H9 (cell line): ENCODE measurements at regions not wholly inside any gene's neighbourhood (a gene's known extent, or its start where the extent isn't known, plus 50 kb on each side); places are given as distances from the start of the nearest gene placed in this dataset.

Source experiments
- DNase-seq: peaks from one replicate; pipeline ENCODE4 v3.0.0-alpha.2; 2017
- H2AFZ ChIP-seq: one replicate; pipeline ENCODE4 v1.6.1; 2013; ENCODE audit warnings: mild to moderate bottlenecking, low read length, control low read depth, moderate library complexity
- H2AK5ac ChIP-seq: 2 replicates; pipeline ENCODE4 v1.6.1; 2013; ENCODE audit warnings: low read length, control low read depth, mixed read lengths; ENCODE audit not compliant: insufficient read length
- H2BK120ac ChIP-seq: one replicate; pipeline ENCODE4 v1.6.1; 2013; ENCODE audit warnings: low read depth, mild to moderate bottlenecking, low read length, control low read depth, inconsistent platforms; ENCODE audit not compliant: poor library complexity, severe bottlenecking
- H2BK12ac ChIP-seq: 2 replicates; pipeline ENCODE4 v1.6.1; 2013; ENCODE audit warnings: low read length, control low read depth, mixed read lengths, low read depth; ENCODE audit not compliant: insufficient read length
- H2BK15ac ChIP-seq: 2 replicates; pipeline ENCODE4 v1.6.1; 2013; ENCODE audit warnings: low read depth, low read length, control low read depth
- H2BK20ac ChIP-seq: one replicate; pipeline ENCODE4 v1.6.1; 2013; ENCODE audit warnings: low read depth, mild to moderate bottlenecking, low read length, control low read depth, inconsistent platforms; ENCODE audit not compliant: poor library complexity, severe bottlenecking
- H2BK5ac ChIP-seq: 2 replicates; pipeline ENCODE4 v1.6.1; 2013; ENCODE audit warnings: low read length, control low read depth, mixed read lengths; ENCODE audit not compliant: insufficient read length
- H3K14ac ChIP-seq: 2 replicates; pipeline ENCODE4 v1.6.1; 2013; ENCODE audit warnings: low read length, control low read depth; ENCODE audit not compliant: insufficient read depth
- H3K18ac ChIP-seq: 2 replicates; pipeline ENCODE4 v1.6.1; 2013; ENCODE audit warnings: low read depth, mild to moderate bottlenecking, mixed read lengths, low read length, control low read depth; ENCODE audit not compliant: insufficient read length
- H3K23ac ChIP-seq: 2 replicates; pipeline ENCODE4 v1.6.1; 2013; ENCODE audit warnings: low read length, control low read depth, mixed read lengths, low read depth; ENCODE audit not compliant: insufficient read length
- H3K23me2 ChIP-seq: 2 replicates; pipeline ENCODE4 v1.6.1; 2013; ENCODE audit warnings: low read depth, mild to moderate bottlenecking, mixed read lengths, low read length, control low read depth; ENCODE audit not compliant: insufficient read length, poor library complexity, severe bottlenecking
- H3K27ac ChIP-seq: 2 replicates; pipeline ENCODE4 v1.5.1; 2013; ENCODE audit warnings: low read length, control low read depth, mixed read lengths, low read depth; ENCODE audit not compliant: insufficient read length
- H3K27me3 ChIP-seq: 2 replicates; pipeline ENCODE4 v1.6.1; 2013; ENCODE audit warnings: low read length, control low read depth, inconsistent platforms; ENCODE audit not compliant: insufficient read depth
- H3K4ac ChIP-seq: 2 replicates; pipeline ENCODE4 v1.6.1; 2013; ENCODE audit warnings: low read depth, mild to moderate bottlenecking, control low read depth, inconsistent platforms, low read length, moderate library complexity
- H3K4me1 ChIP-seq: 2 replicates; pipeline ENCODE4 v1.6.1; 2013; ENCODE audit warnings: low read length, control low read depth, inconsistent platforms; ENCODE audit not compliant: insufficient read depth
- H3K4me2 ChIP-seq: 2 replicates; pipeline ENCODE4 v1.6.1; 2013; ENCODE audit warnings: low read length, control low read depth, mixed read lengths; ENCODE audit not compliant: insufficient read length, insufficient read depth
- H3K56ac ChIP-seq: 2 replicates; pipeline ENCODE4 v1.6.1; 2013; ENCODE audit warnings: low read depth, mild to moderate bottlenecking, mixed read lengths, low read length, control low read depth; ENCODE audit not compliant: insufficient read length
- H3K79me1 ChIP-seq: 2 replicates; pipeline ENCODE4 v1.6.1; 2013; ENCODE audit warnings: low read depth, mild to moderate bottlenecking, moderate library complexity, low read length, control low read depth, inconsistent platforms; ENCODE audit not compliant: insufficient read depth, poor library complexity, severe bottlenecking
- H3K79me2 ChIP-seq: 2 replicates; pipeline ENCODE4 v1.6.1; 2013; ENCODE audit warnings: low read length, control low read depth, inconsistent platforms; ENCODE audit not compliant: insufficient read depth
- H3K9ac ChIP-seq: 2 replicates; pipeline ENCODE4 v1.6.1; 2013; ENCODE audit warnings: low read length, control low read depth, mixed read lengths; ENCODE audit not compliant: insufficient read length; ENCODE audit errors: extremely low read depth
- H3K9me3 ChIP-seq: one replicate; pipeline ENCODE4 v1.6.1; 2013; ENCODE audit warnings: low read depth, low read length, inconsistent platforms; ENCODE audit not compliant: control insufficient read depth
- H3T11ph ChIP-seq: one replicate; pipeline ENCODE4 v1.6.1; 2013; ENCODE audit warnings: mild to moderate bottlenecking, low read length, control low read depth, inconsistent platforms
- H4K20me1 ChIP-seq: one replicate; pipeline ENCODE4 v1.6.1; 2013; ENCODE audit not compliant: control insufficient read depth, insufficient read length, insufficient read depth
- H4K5ac ChIP-seq: 2 replicates; pipeline ENCODE4 v1.6.1; 2013; ENCODE audit warnings: low read depth, mild to moderate bottlenecking, mixed read lengths, low read length, control low read depth; ENCODE audit not compliant: insufficient read length
- H4K8ac ChIP-seq: replicated peaks from 2 replicates; pipeline ENCODE4 v1.6.1; 2013; ENCODE audit warnings: low read length, control low read depth, mixed read lengths, low read depth; ENCODE audit not compliant: insufficient read length
- H4K91ac ChIP-seq: 2 replicates; pipeline ENCODE4 v1.6.1; 2013; ENCODE audit warnings: low read depth, mild to moderate bottlenecking, moderate library complexity, mixed read lengths, low read length, control low read depth; ENCODE audit not compliant: insufficient read length
- H3K27ac Mint-ChIP-seq, 3 experiments: 2 replicates in 2 of 3; 3 replicates in 1 of 3; pipeline ENCODE4 v1.8.0; 2020 to 2021; ENCODE audit warnings: mixed read lengths in 3 of 3, mild to moderate bottlenecking in 1 of 3, moderate library complexity in 1 of 3
- H3K27me3 Mint-ChIP-seq: 2 replicates; pipeline ENCODE4 v1.8.0; 2021; ENCODE audit warnings: low read depth, mild to moderate bottlenecking, moderate library complexity, mixed read lengths
- H3K36me3 Mint-ChIP-seq, 3 experiments: 2 replicates in 2 of 3; 3 replicates in 1 of 3; pipeline ENCODE4 v1.8.0; 2020 to 2021; ENCODE audit warnings: low read depth in 3 of 3, mixed read lengths in 3 of 3; ENCODE audit not compliant: insufficient read depth in 1 of 3
- H3K4me1 Mint-ChIP-seq, 2 experiments: 2 replicates each; pipeline ENCODE4 v1.8.0; 2020; ENCODE audit warnings: mixed read lengths in 2 of 2
- H3K4me3 Mint-ChIP-seq, 2 experiments: 2 replicates in 1 of 2; 3 replicates in 1 of 2; pipeline ENCODE4 v1.8.0; 2020 to 2021; ENCODE audit warnings: mild to moderate bottlenecking in 2 of 2, mixed read lengths in 2 of 2, moderate library complexity in 1 of 2
- H3K9me3 Mint-ChIP-seq, 2 experiments: 2 replicates in 1 of 2; 3 replicates in 1 of 2; pipeline ENCODE4 v1.8.0; 2020; ENCODE audit warnings: mild to moderate bottlenecking in 2 of 2, mixed read lengths in 2 of 2, moderate library complexity in 1 of 2
- CTCF ChIP-seq: fragments of 200-600 bp; sonication (generic); conservative IDR thresholded peaks from 3 replicates; pipeline ENCODE4 v1.8.0; 2021; ENCODE audit warnings: antibody characterized with exemption, mild to moderate bottlenecking
- WGBS: extraction: QIAGEN DNeasy Blood & Tissue Kit; methylation state at CpG from one replicate; pipeline ENCODE4 v1.1.7; 2013; ENCODE audit warnings: missing lambda C conversion rate, low lambda C conversion rate, mixed read lengths; ENCODE audit not compliant: insufficient read length; ENCODE audit errors: extremely low coverage; 5-methylcytosine and 5-hydroxymethylcytosine counted together

DNA sequence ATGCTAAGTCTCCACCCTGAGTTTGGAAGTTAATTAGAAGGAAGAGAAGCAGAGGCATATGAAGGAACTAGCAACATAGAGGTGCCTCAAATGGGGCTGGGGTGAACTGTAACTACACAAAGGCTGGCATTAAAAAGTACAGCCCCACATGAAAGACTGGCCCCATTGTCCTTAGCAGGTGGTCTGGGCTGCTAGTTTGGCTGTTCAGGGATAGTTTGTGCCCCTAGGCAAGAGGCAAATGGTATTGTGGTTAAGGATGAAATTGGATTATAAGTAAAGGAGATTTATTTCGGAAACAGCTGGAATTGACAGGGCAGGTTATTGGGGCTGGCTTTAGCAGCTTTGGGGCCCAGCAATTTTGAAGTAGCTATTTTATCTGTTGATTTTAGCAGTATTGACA is 365.7 kb upstream of the TNP1 start:
- DNase-seq, result no peak
- H3K36me3 Mint-ChIP-seq, result no peaks in the 10 kb centered on the region
- Histone ChIP-seq H2AFZ (no peak overlapping the region), H3K79me1 (no peaks in the 10 kb centered on the region), H3T11ph (no peak overlapping the region), H2BK120ac (no peak overlapping the region), H4K8ac (no peak overlapping the region), H3K27ac (no peak overlapping the region), H4K5ac (no peak overlapping the region), H3K18ac (no peak overlapping the region), H3K23ac (no peak overlapping the region), H3K23me2 (no peaks in the 10 kb centered on the region), H3K27me3 (no peaks in the 10 kb centered on the region), H2AK5ac (no peak overlapping the region), H3K9me3 (no peaks in the 10 kb centered on the region), H3K4ac (no peak overlapping the region), H4K20me1 (no peaks in the 10 kb centered on the region), H2BK15ac (no peak overlapping the region), H3K56ac (no peak overlapping the region), H3K4me1 (no peaks in the 10 kb centered on the region), H3K4me2 (no peak overlapping the region), H4K91ac (no peak overlapping the region), H3K79me2 (no peaks in the 10 kb centered on the region), H3K14ac (no peak overlapping the region), H2BK5ac (no peak overlapping the region), H3K9ac (no peak overlapping the region), H2BK20ac (no peak overlapping the region), H2BK12ac (no peak overlapping the region)
- WGBS, result 100% methylated on average over 1 of the region's 1 CpG
- H3K4me1 Mint-ChIP-seq, result no peaks in the 10 kb centered on the region
- no peak for TF ChIP-seq CTCF
- H3K9me3 Mint-ChIP-seq, result no peaks in the 10 kb centered on the region
- peaks cover 2% of the 10 kb centered on the region for H3K27me3 Mint-ChIP-seq
- H3K27ac Mint-ChIP-seq, result no peak overlapping the region
- H3K4me3 Mint-ChIP-seq, result no peak overlapping the region
